Mesendoderm (in vitro differentiated cells): ENCODE measurements at regions not wholly inside any gene's neighbourhood (a gene's known extent, or its start where the extent isn't known, plus 50 kb on each side); places are given as distances from the start of the nearest gene placed in this dataset.

Source experiments
- DNase-seq: peaks from one replicate; pipeline ENCODE4 v3.0.0; 2013
- H2AK5ac ChIP-seq: 2 replicates; pipeline ENCODE4 v1.6.1; 2013; ENCODE audit warnings: low read length, inconsistent platforms
- H2BK120ac ChIP-seq: 2 replicates; pipeline ENCODE4 v1.6.1; 2013; ENCODE audit warnings: low read depth, mild to moderate bottlenecking, low read length, moderate library complexity, mixed read lengths
- H2BK15ac ChIP-seq: replicated peaks from 2 replicates; pipeline ENCODE4 v1.6.1; 2013; ENCODE audit warnings: low read depth, mild to moderate bottlenecking, moderate library complexity
- H2BK5ac ChIP-seq: 2 replicates; pipeline ENCODE4 v1.6.1; 2013; ENCODE audit warnings: low read length, inconsistent platforms
- H3K18ac ChIP-seq: 2 replicates; pipeline ENCODE4 v1.6.1; 2013; ENCODE audit warnings: mild to moderate bottlenecking, low read length, mixed read lengths
- H3K23ac ChIP-seq: one replicate; pipeline ENCODE4 v1.6.1; 2013; ENCODE audit warnings: low read length
- H3K27ac ChIP-seq: 2 replicates; pipeline ENCODE4 v1.5.1; 2013; ENCODE audit warnings: low read depth, mild to moderate bottlenecking, inconsistent platforms, low read length, moderate library complexity
- H3K27me3 ChIP-seq: 2 replicates; pipeline ENCODE4 v1.6.1; 2013; ENCODE audit warnings: low read length, control low read depth, mild to moderate bottlenecking, inconsistent platforms; ENCODE audit not compliant: insufficient read depth, poor library complexity
- H3K36me3 ChIP-seq: 2 replicates; pipeline ENCODE4 v1.6.1; 2013; ENCODE audit warnings: low read length, inconsistent platforms; ENCODE audit not compliant: control insufficient read depth, insufficient read depth
- H3K4ac ChIP-seq: one replicate; pipeline ENCODE4 v1.6.1; 2013; ENCODE audit warnings: low read depth, mild to moderate bottlenecking, low read length, moderate library complexity
- H3K4me1 ChIP-seq: 2 replicates; pipeline ENCODE4 v1.6.1; 2013; ENCODE audit warnings: low read depth, low read length, inconsistent platforms; ENCODE audit not compliant: control insufficient read depth
- H3K4me2 ChIP-seq: 2 replicates; pipeline ENCODE4 v1.6.1; 2013; ENCODE audit warnings: low read length
- H3K4me3 ChIP-seq: 2 replicates; pipeline ENCODE4 v1.5.1; 2013; ENCODE audit warnings: mild to moderate bottlenecking, low read length
- H3K56ac ChIP-seq: one replicate; pipeline ENCODE4 v1.6.1; 2013; ENCODE audit warnings: low read length
- H3K79me1 ChIP-seq: 2 replicates; pipeline ENCODE4 v1.6.1; 2013; ENCODE audit warnings: low read length, inconsistent platforms
- H3K79me2 ChIP-seq: 2 replicates; pipeline ENCODE4 v1.6.1; 2013; ENCODE audit warnings: mild to moderate bottlenecking, low read length; ENCODE audit not compliant: control insufficient read depth, insufficient read depth
- H3K9ac ChIP-seq: 2 replicates; pipeline ENCODE4 v1.6.1; 2013; ENCODE audit warnings: low read length, inconsistent platforms
- H4K5ac ChIP-seq: one replicate; pipeline ENCODE4 v1.6.1; 2013; ENCODE audit warnings: low read length
- H4K8ac ChIP-seq: one replicate; pipeline ENCODE4 v1.6.1; 2013; ENCODE audit warnings: low read depth, mild to moderate bottlenecking, control low read depth, low read length, moderate library complexity
- WGBS: extraction: QIAGEN DNeasy Blood & Tissue Kit; methylation state at CpG from one replicate; pipeline ENCODE4 v1.1.7; 2013; ENCODE audit warnings: low lambda C conversion rate, missing lambda C conversion rate; ENCODE audit not compliant: insufficient coverage; ENCODE audit errors: extremely low coverage; 5-methylcytosine and 5-hydroxymethylcytosine counted together

- WGBS = no CpG with 5 or more reads among the region's 1 CpG
- H3K56ac ChIP-seq = no peak overlapping the region
- DNase-seq = no peak
Observed at GRCh38 chr1:34389974-34390373, 213.3 kb downstream of the C1orf94 start.

DNA sequence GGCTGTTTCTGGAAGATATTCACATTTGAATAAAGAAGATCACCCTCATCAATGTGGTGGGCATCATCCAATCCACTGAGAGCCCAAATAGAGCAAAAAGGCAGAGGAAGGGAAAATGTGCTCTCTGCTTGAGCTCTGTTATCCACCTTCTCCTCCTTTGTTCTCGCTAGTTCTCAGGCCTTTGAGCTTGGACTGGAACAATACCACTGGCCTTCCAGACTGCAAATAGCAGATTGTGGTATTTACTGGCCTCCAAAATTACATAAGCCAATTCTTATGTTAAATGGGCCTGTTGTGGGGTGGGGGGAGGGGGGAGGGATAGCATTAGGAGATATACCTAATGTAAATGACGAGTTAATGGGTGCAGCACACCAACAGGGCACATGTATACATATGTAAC is 219.3 kb downstream of the C1orf94 start:
- H3K4me1 ChIP-seq = no peaks in the 10 kb centered on the region
- H4K5ac ChIP-seq = no peak overlapping the region
- no peak overlapping the region for H3K27ac ChIP-seq
- H3K4me2 ChIP-seq = no peak overlapping the region
- WGBS = no CpG with 5 or more reads among the region's 2 CpGs
- no peak overlapping the region for H3K4me3 ChIP-seq
- no peak overlapping the region for H3K18ac ChIP-seq
- H2BK120ac ChIP-seq = no peak overlapping the region
- H3K36me3 ChIP-seq = no peaks in the 10 kb centered on the region
- no peak overlapping the region for H3K9ac ChIP-seq
- peak; percentile 10 for DNase-seq
- no peaks in the 10 kb centered on the region for H3K27me3 ChIP-seq
- H3K56ac ChIP-seq = no peak overlapping the region
- no peaks in the 10 kb centered on the region for H3K79me2 ChIP-seq
- H2AK5ac ChIP-seq = no peak overlapping the region
- H4K8ac ChIP-seq = no peak overlapping the region
- H3K23ac ChIP-seq = no peak overlapping the region
- H2BK15ac ChIP-seq = no peak overlapping the region
- no peaks in the 10 kb centered on the region for H3K79me1 ChIP-seq
- H3K4ac ChIP-seq = no peak overlapping the region
- H2BK5ac ChIP-seq = no peak overlapping the region

More at GRCh38 chr1:34389974-34390373, 213.3 kb downstream of the C1orf94 start:
- H2BK120ac ChIP-seq = no peak overlapping the region
- no peak overlapping the region for H2AK5ac ChIP-seq
- no peaks in the 10 kb centered on the region for H3K36me3 ChIP-seq
- no peak overlapping the region for H3K4ac ChIP-seq
- no peaks in the 10 kb centered on the region for H3K79me2 ChIP-seq
- H3K27me3 ChIP-seq = no peaks in the 10 kb centered on the region
- no peak overlapping the region for H3K18ac ChIP-seq
- H3K23ac ChIP-seq = no peak overlapping the region
- no peaks in the 10 kb centered on the region for H3K4me1 ChIP-seq
- no peak overlapping the region for H2BK5ac ChIP-seq
- no peak overlapping the region for H4K8ac ChIP-seq
- no peak overlapping the region for H3K27ac ChIP-seq
- H3K9ac ChIP-seq = no peak overlapping the region
- no peak overlapping the region for H2BK15ac ChIP-seq
- no peak overlapping the region for H3K4me2 ChIP-seq
- H3K4me3 ChIP-seq = no peak overlapping the region
- no peak overlapping the region for H4K5ac ChIP-seq
- H3K79me1 ChIP-seq = no peaks in the 10 kb centered on the region

GRCh38 chr1:34398241-34398915 is 221.7 kb downstream of the C1orf94 start:
- WGBS = no CpG with 5 or more reads among the region's 5 CpGs
- H3K18ac ChIP-seq = no peak overlapping the region
- H3K4me3 ChIP-seq = no peak overlapping the region
- H3K9ac ChIP-seq = no peak overlapping the region
- H3K4me2 ChIP-seq = no peak overlapping the region
- H3K4me1 ChIP-seq = no peaks in the 10 kb centered on the region
- H2AK5ac ChIP-seq = no peak overlapping the region
- H3K23ac ChIP-seq = no peak overlapping the region
- H2BK120ac ChIP-seq = no peak overlapping the region
- H3K56ac ChIP-seq = no peak overlapping the region
- H3K36me3 ChIP-seq = no peaks in the 10 kb centered on the region
- no peak overlapping the region for H2BK5ac ChIP-seq
- H3K4ac ChIP-seq = no peak overlapping the region
- no peak overlapping the region for H4K5ac ChIP-seq
- H4K8ac ChIP-seq = no peak overlapping the region
- H3K79me2 ChIP-seq = no peaks in the 10 kb centered on the region
- DNase-seq = no peak
- no peak overlapping the region for H2BK15ac ChIP-seq
- H3K27ac ChIP-seq = no peak overlapping the region
- H3K27me3 ChIP-seq = no peaks in the 10 kb centered on the region
- H3K79me1 ChIP-seq = no peaks in the 10 kb centered on the region

DNA sequence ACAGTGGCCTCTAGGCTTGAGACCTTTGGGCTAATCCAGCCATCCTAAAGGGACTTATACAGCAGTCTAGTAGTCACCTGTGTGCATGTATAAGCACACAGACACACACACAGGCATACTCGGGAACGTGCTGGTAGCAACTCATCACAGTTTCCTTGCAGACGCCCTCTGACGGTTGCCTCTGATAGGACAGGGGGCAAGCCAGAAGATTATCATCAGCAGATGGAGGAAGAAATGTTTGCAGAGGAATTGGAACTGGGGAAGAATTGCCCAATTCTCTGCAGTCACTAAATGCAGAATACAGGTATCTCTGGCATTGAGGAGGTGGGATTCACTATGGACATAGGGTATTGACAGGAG is 222.2 kb downstream of the C1orf94 start:
- Histone ChIP-seq H4K5ac (no peak overlapping the region), H3K4ac (no peak overlapping the region)
- DNase-seq = peak; percentile 40

GRCh38 chr1:34400675-34401074 is 224.0 kb downstream of the C1orf94 start:
- Histone ChIP-seq H3K9ac (no peak overlapping the region), H4K5ac (no peak overlapping the region), H3K4ac (no peak overlapping the region), H3K18ac (no peak overlapping the region), H3K23ac (no peak overlapping the region), H4K8ac (no peak overlapping the region), H3K79me2 (no peaks in the 10 kb centered on the region), H3K27me3 (no peaks in the 10 kb centered on the region), H3K4me3 (no peak overlapping the region), H3K36me3 (no peaks in the 10 kb centered on the region), H3K4me2 (no peak overlapping the region), H2AK5ac (no peak overlapping the region), H2BK15ac (no peak overlapping the region), H3K4me1 (no peaks in the 10 kb centered on the region), H3K27ac (no peak overlapping the region), H2BK120ac (no peak overlapping the region), H3K56ac (no peak overlapping the region), H2BK5ac (no peak overlapping the region), H3K79me1 (no peaks in the 10 kb centered on the region)
- DNase-seq = no peak
- no CpG with 5 or more reads among the region's 2 CpGs for WGBS

More for the DNA sequence above, 222.2 kb downstream of the C1orf94 start:
- Histone ChIP-seq H3K23ac (no peak overlapping the region), H3K18ac (no peak overlapping the region), H2BK15ac (no peak overlapping the region), H4K8ac (no peak overlapping the region), H3K4me1 (no peaks in the 10 kb centered on the region), H2AK5ac (no peak overlapping the region), H2BK5ac (no peak overlapping the region), H3K9ac (no peak overlapping the region), H3K27ac (no peak overlapping the region), H3K79me2 (no peaks in the 10 kb centered on the region), H3K4me2 (no peak overlapping the region), H2BK120ac (no peak overlapping the region), H3K56ac (no peak overlapping the region), H3K4me3 (no peak overlapping the region), H3K36me3 (no peaks in the 10 kb centered on the region), H3K27me3 (no peaks in the 10 kb centered on the region), H3K79me1 (no peaks in the 10 kb centered on the region)
- WGBS = no CpG with 5 or more reads among the region's 4 CpGs

- Histone ChIP-seq H3K36me3 (no peaks in the 10 kb centered on the region), H3K4me2 (no peak overlapping the region), H3K4me3 (no peak overlapping the region), H3K23ac (no peak overlapping the region), H3K4ac (no peak overlapping the region), H4K5ac (no peak overlapping the region), H3K27me3 (no peaks in the 10 kb centered on the region), H4K8ac (no peak overlapping the region), H2BK5ac (no peak overlapping the region), H3K27ac (no peak overlapping the region), H2AK5ac (no peak overlapping the region), H2BK15ac (no peak overlapping the region), H3K56ac (no peak overlapping the region), H3K9ac (no peak overlapping the region), H3K79me1 (no peaks in the 10 kb centered on the region), H3K4me1 (no peaks in the 10 kb centered on the region), H3K79me2 (no peaks in the 10 kb centered on the region), H2BK120ac (no peak overlapping the region), H3K18ac (no peak overlapping the region)
- DNase-seq = no peak
Observed at GRCh38 chr1:34403156-34403555, 226.4 kb downstream of the C1orf94 start.
